GM12892 (cell line): ENCODE measurements at regions not wholly inside any gene's neighbourhood (a gene's known extent, or its start where the extent isn't known, plus 50 kb on each side); places are given as distances from the start of the nearest gene placed in this dataset.

Source experiments
- POLR2A ChIP-seq: IDR thresholded peaks from 2 replicates; pipeline ENCODE4 v1.6.1; 2011; ENCODE audit warnings: low read depth, low read length, control low read depth
- TAF1 ChIP-seq: IDR thresholded peaks from 2 replicates; pipeline ENCODE4 v1.6.1; 2011; ENCODE audit warnings: low read depth, mild to moderate bottlenecking, control low read depth, low read length, borderline replicate concordance

GRCh38 chr12:114944736-114945135 lies 260.8 kb upstream of the TBX3 start:
- TF ChIP-seq TAF1 = no peak
- no peak for TF ChIP-seq POLR2A
